IPS DF 4.7 (cell line): ENCODE measurements at regions not wholly inside any gene's neighbourhood (a gene's known extent, or its start where the extent isn't known, plus 50 kb on each side); places are given as distances from the start of the nearest gene placed in this dataset.

Experiments used
- DNase-seq: peaks from one replicate; pipeline ENCODE4 v3.0.0-alpha.2; 2013; ENCODE audit warnings: low spot score; ENCODE audit errors: extremely low read depth

DNA sequence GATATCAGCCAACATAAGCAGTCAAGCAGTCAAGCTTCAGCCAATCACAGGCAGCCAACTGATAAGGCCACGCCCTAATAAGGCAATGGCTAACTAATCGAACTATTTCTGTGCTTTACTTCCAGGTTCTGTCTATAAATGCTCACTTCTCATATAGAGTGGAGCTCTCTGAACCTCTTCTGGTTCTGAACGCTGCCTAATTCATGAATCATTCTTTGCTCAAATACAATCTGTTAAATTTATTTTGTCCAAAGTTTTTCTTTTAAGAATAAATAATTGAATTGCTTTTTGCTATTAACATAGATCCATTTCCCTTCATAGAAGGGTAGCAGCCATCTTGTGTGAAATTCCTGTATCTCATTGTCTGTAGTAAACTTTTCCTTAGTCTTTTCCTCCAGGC lies 97.9 kb upstream of the TMEM72 start:
- no peak for DNase-seq

DNA sequence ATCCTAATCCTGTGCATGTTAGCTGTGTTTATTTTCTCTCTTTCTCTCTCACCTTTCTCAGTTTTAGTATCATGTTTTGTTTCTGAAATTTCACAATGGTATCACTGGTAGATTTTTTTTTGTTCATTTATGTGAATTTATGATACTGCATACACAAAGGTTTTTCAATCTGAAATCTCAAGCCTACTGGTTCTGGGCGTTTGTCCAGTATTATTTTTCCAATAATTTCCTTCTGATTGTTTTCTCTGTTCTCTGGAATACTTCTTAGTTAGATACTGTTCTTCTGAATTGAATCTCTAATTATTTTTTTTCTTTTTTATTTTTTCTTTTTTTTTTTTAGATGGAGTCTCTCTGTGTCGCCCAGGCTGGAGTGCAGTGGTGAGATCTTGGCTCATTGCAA lies 96.2 kb upstream of the TMEM72 start:
- no peak for DNase-seq

DNA sequence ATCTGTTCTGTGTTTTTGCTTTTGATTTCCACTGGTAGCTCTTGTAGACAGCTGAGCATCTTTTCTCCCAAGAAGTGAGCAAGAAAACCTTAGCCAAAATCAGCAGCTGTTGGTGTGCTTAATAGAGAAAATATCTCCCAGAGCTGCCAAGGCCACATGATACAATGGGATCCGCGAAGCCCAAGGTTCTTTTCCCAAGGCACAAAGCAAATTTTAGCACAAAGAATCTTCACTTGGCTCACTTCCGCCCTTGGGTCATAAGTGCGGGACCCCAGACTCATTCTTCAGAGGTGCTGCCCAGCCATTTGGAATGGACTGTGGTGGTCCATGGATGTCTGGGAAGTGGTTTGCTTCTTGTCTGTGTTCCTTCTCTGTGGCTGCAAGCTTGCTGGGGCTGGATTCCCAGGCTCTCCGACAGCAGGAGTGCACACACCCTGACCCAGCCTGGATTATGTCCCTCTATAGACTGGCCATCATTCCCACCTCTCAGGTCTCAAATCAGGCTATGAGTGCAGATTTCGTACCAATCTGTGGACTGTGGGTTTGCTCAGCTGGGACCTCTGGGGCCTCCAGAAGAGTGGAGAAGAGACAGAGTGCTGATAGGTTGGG lies 93.0 kb upstream of the TMEM72 start:
- DNase-seq: no peak

- no peak for DNase-seq
These were observed 92.4 kb upstream of the TMEM72 start for GRCh38 chr10:44818701-44819127.

DNA sequence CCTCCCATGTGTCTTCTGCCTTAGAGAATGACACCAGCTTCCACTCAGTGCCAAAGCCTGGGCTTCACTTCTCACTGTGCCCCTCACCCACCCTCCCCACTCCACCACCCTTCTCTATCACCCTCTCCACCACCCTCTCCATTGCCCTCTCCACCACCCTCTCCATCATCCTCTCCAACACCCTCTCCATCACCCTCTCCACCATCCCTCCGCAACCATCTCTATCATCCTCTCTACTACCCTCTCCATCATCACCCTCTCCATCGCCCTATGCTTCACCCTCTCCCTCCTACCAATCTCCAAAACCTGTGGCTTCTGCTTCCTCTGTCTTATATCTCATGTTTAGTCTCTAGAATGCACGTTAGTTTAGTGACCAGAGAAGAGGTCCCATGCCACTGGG lies 91.0 kb upstream of the TMEM72 start:
- no peak for DNase-seq

DNA sequence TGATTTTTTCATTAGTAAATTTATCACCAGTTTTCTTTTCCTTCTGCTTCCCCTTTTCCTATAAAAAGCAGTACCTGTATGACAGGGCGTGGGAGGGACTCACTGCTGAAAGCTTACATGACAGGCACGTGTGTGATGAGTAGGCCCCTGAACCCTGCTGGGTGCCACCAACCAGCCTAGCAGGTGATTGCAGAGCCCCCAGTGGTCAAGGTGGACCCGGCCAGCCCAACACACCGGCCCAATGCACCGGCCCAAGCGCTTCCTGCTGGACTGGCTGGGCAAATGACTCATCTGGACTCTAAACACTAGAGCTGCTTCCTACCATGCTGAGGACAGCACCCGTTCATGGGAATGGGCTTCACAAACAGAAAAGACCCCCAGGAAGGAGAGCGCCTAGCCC lies 89.8 kb upstream of the TMEM72 start:
- DNase-seq: no peak

DNA sequence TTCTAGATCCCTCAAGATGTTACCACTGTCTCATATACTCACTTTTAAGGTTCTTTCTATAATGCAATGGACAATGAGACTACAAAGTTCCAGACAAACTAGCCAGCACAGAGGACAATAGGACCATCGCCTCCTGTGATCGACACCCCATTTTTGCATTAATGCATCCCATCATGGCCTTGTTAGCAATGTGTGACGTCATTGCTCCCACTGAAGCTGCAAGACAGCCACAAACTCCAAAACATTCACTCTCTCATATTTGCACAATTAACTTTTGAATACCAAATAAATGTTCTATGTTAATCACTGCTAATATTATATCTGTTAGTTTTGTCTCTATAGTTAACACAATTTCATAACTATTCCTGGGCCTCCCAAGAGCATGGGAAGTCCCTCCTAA lies 88.8 kb upstream of the TMEM72 start:
- no peak for DNase-seq

- DNase-seq: no peak
These were observed 88.2 kb upstream of the TMEM72 start for GRCh38 chr10:44822966-44823365.

- no peak for DNase-seq
These were observed 86.5 kb upstream of the TMEM72 start for GRCh38 chr10:44824607-44825006.

GRCh38 chr10:44827431-44828006 lies 83.6 kb upstream of the TMEM72 start:
- DNase-seq: no peak

DNA sequence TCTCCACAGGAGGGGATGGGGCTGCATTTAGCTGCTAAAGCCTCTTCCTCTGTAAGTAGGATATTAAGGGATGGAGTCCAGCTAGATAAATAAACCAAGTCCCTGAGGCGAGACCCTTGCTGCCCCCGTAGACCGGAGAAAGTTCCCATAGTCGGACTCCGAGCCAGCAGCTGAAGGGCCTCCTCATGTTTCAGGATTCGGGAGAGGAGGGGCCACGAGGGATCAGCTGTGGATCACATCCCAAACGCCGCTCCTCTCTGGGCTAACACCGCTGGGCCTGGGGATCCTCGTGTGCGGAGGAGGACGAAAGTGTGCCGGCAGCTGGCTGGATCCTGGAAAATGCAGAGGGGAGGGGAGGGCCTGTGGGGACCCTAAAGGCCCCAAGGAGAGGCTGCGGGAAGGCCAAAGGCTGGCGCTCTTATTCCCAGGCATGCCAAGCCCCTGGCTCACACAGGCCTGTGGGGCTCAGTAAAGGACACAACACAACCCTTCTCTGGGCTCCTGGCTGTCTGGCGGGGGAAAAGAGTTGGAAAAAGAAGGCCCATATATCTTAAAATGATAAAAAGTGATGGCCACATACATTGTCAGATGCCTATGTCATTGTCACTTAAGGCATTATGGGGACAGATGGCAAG lies 82.5 kb upstream of the TMEM72 start:
- DNase-seq: no peak

DNA sequence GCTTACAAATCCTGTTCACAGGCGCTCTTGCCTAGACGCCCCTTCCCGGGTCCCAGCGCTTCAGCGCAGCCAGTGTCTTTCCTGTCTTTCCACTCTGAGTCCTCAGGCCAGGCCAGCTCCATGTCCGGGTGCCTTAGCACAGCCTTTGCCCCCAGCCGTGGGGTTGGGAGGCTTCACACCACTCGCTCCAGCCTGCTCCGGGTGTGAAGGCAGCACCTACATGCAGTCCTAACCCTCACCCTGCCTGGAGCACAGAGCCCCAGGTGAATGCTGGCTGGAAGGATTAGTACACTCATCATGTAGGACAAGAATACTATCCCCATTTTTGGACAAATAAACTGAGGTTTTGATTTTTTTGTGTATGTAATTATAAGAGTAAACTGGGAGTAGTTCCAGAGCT lies 81.7 kb upstream of the TMEM72 start:
- DNase-seq: no peak

GRCh38 chr10:44830022-44830421 lies 81.1 kb upstream of the TMEM72 start:
- no peak for DNase-seq

GRCh38 chr10:44831581-44831980 lies 79.6 kb upstream of the TMEM72 start:
- no peak for DNase-seq

DNA sequence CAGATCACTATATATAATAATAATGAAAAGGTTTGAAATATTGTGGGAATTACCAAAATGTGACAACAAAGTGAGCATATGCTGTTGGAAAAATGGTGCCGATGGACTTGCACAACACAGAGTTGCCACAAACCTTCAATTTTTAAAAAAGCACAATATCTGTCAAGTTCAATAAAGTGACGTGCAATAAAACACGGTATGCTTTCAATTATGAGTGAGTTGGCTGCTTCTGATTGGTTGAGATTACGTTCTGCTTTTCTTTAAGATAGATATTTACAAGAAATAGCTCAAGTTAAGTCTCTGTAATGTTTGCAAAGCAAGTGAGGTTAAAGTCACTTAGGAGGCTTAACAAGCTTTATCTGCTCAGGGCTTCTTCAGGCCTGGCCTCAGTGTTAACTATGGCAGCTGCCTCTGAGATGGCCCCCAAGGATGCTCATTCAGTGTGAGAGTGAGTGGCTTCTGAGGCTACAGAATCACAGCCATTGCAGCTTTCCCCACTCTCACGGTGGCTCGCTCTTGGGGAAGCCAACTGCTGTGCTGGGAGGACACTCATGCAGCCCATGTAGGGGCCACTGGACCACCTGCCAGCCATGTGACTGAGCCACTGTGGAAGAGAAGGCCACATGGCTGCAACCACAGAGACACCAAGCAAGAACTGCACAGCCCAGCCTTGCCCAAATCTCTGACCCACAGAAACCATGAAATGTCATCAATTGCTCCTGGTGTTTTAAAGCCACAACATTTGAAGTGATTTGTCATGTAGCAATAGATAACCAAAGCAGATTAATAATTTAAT lies 78.3 kb upstream of the TMEM72 start:
- DNase-seq: no peak

DNA sequence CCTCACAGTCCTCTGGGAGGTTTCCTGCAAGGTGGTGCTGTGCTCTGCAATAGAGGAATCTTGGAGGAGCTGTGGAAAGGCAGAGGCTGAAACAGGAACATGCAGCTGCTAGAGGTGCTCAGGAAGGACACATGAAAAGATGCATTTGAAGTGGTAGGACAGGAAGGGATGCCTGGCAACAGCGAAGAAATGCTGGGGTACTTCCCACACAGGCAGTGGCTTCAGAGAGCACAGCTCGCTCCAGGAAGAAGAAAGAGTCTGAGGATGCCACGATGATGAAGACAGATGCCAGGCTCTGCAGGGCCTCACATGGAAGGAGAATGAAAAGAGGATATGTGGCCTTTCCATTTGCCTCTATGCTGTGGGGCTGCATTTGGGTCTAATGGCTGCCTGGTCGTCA lies 77.0 kb upstream of the TMEM72 start:
- no peak for DNase-seq

GRCh38 chr10:44835300-44835699 lies 75.8 kb upstream of the TMEM72 start:
- DNase-seq: no peak

GRCh38 chr10:44843484-44843883 lies 67.7 kb upstream of the TMEM72 start:
- no peak for DNase-seq

GRCh38 chr10:44845361-44846175 lies 65.6 kb upstream of the TMEM72 start:
- no peak for DNase-seq

- no peak for DNase-seq
These were observed 64.0 kb upstream of the TMEM72 start for GRCh38 chr10:44847110-44847509.

- no peak for DNase-seq
These were observed 62.9 kb upstream of the TMEM72 start for GRCh38 chr10:44848211-44848610.

GRCh38 chr10:44849936-44850335 lies 61.2 kb upstream of the TMEM72 start:
- DNase-seq: no peak
